ENCODE measurements at regions not wholly inside any gene's neighbourhood (a gene's known extent, or its start where the extent isn't known, plus 50 kb on each side); places are given as distances from the start of the nearest gene placed in this dataset.
"Not testable (repeated sequence)": the region's sequence is repeated elsewhere in the genome, so short reads cannot be mapped to it uniquely, and the experiment has no call there.

GRCh38 chr10:108544500-108545120 lies 1378.7 kb downstream of the XPNPEP1 start:
- ATAC-seq (peak; percentile 76), DNase-seq (ENCODE audit: low read depth, low spot score) (no peak)
- Histone ChIP-seq H2AFZ (ENCODE audit: low read depth, low read length, poor library complexity, severe bottlenecking) (no peak overlapping the region), H3K9ac (ENCODE audit: low read length) (no peak overlapping the region), H3K9me3 (ENCODE audit: control insufficient read depth in 1 of 2, insufficient read depth in 1 of 2, low read depth in 1 of 2, low read length in 2 of 2) (peaks cover 11 to 14% of the 10 kb centered on the region in 2 experiments), H3K4me2 (ENCODE audit: low read length) (no peak overlapping the region), H3K9me2 (ENCODE audit: insufficient read depth) (no peaks in the 10 kb centered on the region), H3K36me3 (ENCODE audit: control insufficient read depth in 1 of 2, insufficient read depth in 2 of 2, low read length in 2 of 2) (no peaks in the 10 kb centered on the region; a peak in 1 of 4 replicates), H3K79me2 (ENCODE audit: insufficient read depth, low read length) (no peaks in the 10 kb centered on the region), H3K4me1 (ENCODE audit: control insufficient read depth in 1 of 2, insufficient read depth in 2 of 2, low read length in 2 of 2) (no peaks in the 10 kb centered on the region), H3K27ac (ENCODE audit: low read depth, low read length) (no peak overlapping the region), H4K20me1 (ENCODE audit: insufficient read depth) (no peaks in the 10 kb centered on the region), H3K4me3 (replicated peaks in 1 of 2; ENCODE audit: low read depth in 1 of 2, low read length in 2 of 2) (no peak overlapping the region), H3K27me3 (ENCODE audit: insufficient read depth, low read length) (no peaks in the 10 kb centered on the region)
- POLR2A ChIA-PET = no interaction called here
- intact Hi-C loops (cut with micrococcal nuclease) = loop anchor here (2.0 to 5.0 kb wide), 2 partner anchors 1832 to 1920 kb away; no protein-coding TSS in a partner anchor
- TF ChIP-seq SP1 (IDR thresholded peaks at IDR 0.05; ENCODE audit: low read depth) (no peak), ATF3 (IDR thresholded peaks at IDR 0.05) (no peak), ZBTB33 (IDR thresholded peaks at IDR 0.05; ENCODE audit: extremely low read depth, insufficient replicate concordance, low read length) (no peak), RAD21 (IDR thresholded peaks at IDR 0.05; ENCODE audit: low read depth) (peak; percentile 57), CTCF (IDR thresholded peaks at IDR 0.05 in 2 of 3, conservative IDR thresholded peaks at IDR 0.05 in 1 of 3; ENCODE audit: borderline replicate concordance in 1 of 3, insufficient read depth in 1 of 3, low read depth in 2 of 3, low read length in 2 of 3) (peak in 2 of 3 experiments; percentile 73 to 88; a peak in 4 of 6 replicates), EGR1 (IDR thresholded peaks at IDR 0.05; ENCODE audit: low read depth) (no peak), CEBPB (IDR thresholded peaks at IDR 0.05; ENCODE audit: low read depth) (no peak), REST (IDR thresholded peaks at IDR 0.05; ENCODE audit: low read depth) (no peak), SIN3A (IDR thresholded peaks at IDR 0.05; ENCODE audit: low read depth) (no peak), EZH2 (IDR thresholded peaks at IDR 0.05) (no peak)
- BruUV-seq (replicated peaks) = no TSS peak
- CTCF ChIA-PET = no interaction called here
- RAD21 ChIA-PET (ENCODE audit: low non-redundant PET in 1 of 2, low total read pairs in 2 of 2, uncharacterized antibody in 2 of 2, unreplicated experiment in 2 of 2) = no interaction called here

- H2AFZ ChIP-seq (ENCODE audit: low read depth, low read length, poor library complexity, severe bottlenecking); H3K4me1 ChIP-seq (ENCODE audit: control insufficient read depth in 1 of 2, insufficient read depth in 2 of 2, low read length in 2 of 2); BruUV-seq (replicated peaks); H3K4me2 ChIP-seq (ENCODE audit: low read length); H3K27me3 ChIP-seq (ENCODE audit: insufficient read depth, low read length); H3K9me2 ChIP-seq (ENCODE audit: insufficient read depth); POLR2A ChIA-PET; H3K9ac ChIP-seq (ENCODE audit: low read length); H3K79me2 ChIP-seq (ENCODE audit: insufficient read depth, low read length); RAD21 ChIA-PET (ENCODE audit: low non-redundant PET in 1 of 2, low total read pairs in 2 of 2, uncharacterized antibody in 2 of 2, unreplicated experiment in 2 of 2); DNase-seq (ENCODE audit: low read depth, low spot score); CTCF ChIA-PET; H4K20me1 ChIP-seq (ENCODE audit: insufficient read depth); intact Hi-C loops (cut with micrococcal nuclease); ATAC-seq; H3K36me3 ChIP-seq (ENCODE audit: control insufficient read depth in 1 of 2, insufficient read depth in 2 of 2, low read length in 2 of 2); H3K27ac ChIP-seq (ENCODE audit: low read depth, low read length); H3K4me3 ChIP-seq (replicated peaks in 1 of 2; ENCODE audit: low read depth in 1 of 2, low read length in 2 of 2): not testable (repeated sequence)
- peaks cover 3 to 15% of the 10 kb centered on the region in 2 experiments; a peak in 2 of 4 replicates for H3K9me3 ChIP-seq (ENCODE audit: control insufficient read depth in 1 of 2, insufficient read depth in 1 of 2, low read depth in 1 of 2, low read length in 2 of 2)
Observed at GRCh38 chr10:108533551-108533950, 1369.0 kb upstream of the SORCS1 start.

Data from HCT116 (cell line).